Ascending aorta (tissue), 2 donors: ENCODE measurements at regions not wholly inside any gene's neighbourhood (a gene's known extent, or its start where the extent isn't known, plus 50 kb on each side); places are given as distances from the start of the nearest gene placed in this dataset.

Experiments
- DNase-seq, 2 donors: peaks; one replicate each; pipeline ENCODE4 v3.0.0-alpha.2; 2019; ENCODE audit warnings: low spot score in 2 of 2
- H3K27ac ChIP-seq, 2 donors: fragments of 200-600 bp; sonication (generic); one replicate each; pipeline ENCODE4 v1.5.1; 2016 to 2017; ENCODE audit warnings: mild to moderate bottlenecking in 1 of 2
- H3K27me3 ChIP-seq: fragments of 200-600 bp; sonication (generic); one replicate; pipeline ENCODE4 v1.5.1; 2017
- H3K36me3 ChIP-seq, 2 donors: fragments of 200-600 bp; sonication (generic); one replicate each; pipeline ENCODE4 v1.5.1; 2016
- H3K4me1 ChIP-seq, 2 donors: fragments of 200-600 bp; sonication (generic); one replicate each; pipeline ENCODE4 v1.5.1; 2016 to 2017; ENCODE audit warnings: mild to moderate bottlenecking in 1 of 2
- H3K4me3 ChIP-seq, 2 donors: fragments of 200-600 bp; sonication (generic); one replicate each; pipeline ENCODE4 v1.5.1; 2016 to 2017; ENCODE audit warnings: mild to moderate bottlenecking in 1 of 2
- H3K9me3 ChIP-seq, 2 donors: fragments of 200-600 bp; sonication (generic); one replicate each; pipeline ENCODE4 v1.5.1; 2016
- intact Hi-C: fragments of 100-400 bp; cut with DNase I; formaldehyde crosslinking; loops from one replicate; pipeline ENCODE4 v1.15.1; 2023
- TF ChIP-seq, protein P1 (sequence below), 3 experiments: fragments of 200-600 bp in 2 of 3; fragments of 450-650 bp in 1 of 3; sonication (generic) in 2 of 3; IDR thresholded peaks; one replicate each; pipeline ENCODE4 v1.5.1; 2016 to 2019; ENCODE audit warnings: antibody characterized with exemption in 3 of 3, mild to moderate bottlenecking in 1 of 3, moderate library complexity in 1 of 3

DNA sequence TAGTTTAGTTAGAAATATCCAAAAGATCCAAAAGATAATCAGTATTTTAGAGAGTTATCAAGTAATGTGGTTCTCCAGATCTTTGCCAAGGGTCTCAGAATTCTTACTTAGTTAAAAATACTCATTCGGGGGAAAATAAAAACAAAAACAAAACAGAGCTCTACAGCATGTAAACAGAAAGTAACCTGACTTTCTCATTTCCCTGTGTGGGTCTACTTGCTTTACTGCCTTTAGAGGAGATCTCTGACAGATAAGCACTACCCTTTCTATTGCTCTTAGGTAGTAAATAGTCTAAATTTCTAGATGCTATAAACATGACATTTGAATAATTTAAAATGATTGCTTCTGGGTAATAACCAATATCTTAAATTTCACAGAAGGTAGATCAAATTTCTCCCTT lies 371.8 kb downstream of the RPL10L start:
- no peaks in the 10 kb centered on the region for H3K27me3 ChIP-seq
- TF ChIP-seq, protein P1, sequence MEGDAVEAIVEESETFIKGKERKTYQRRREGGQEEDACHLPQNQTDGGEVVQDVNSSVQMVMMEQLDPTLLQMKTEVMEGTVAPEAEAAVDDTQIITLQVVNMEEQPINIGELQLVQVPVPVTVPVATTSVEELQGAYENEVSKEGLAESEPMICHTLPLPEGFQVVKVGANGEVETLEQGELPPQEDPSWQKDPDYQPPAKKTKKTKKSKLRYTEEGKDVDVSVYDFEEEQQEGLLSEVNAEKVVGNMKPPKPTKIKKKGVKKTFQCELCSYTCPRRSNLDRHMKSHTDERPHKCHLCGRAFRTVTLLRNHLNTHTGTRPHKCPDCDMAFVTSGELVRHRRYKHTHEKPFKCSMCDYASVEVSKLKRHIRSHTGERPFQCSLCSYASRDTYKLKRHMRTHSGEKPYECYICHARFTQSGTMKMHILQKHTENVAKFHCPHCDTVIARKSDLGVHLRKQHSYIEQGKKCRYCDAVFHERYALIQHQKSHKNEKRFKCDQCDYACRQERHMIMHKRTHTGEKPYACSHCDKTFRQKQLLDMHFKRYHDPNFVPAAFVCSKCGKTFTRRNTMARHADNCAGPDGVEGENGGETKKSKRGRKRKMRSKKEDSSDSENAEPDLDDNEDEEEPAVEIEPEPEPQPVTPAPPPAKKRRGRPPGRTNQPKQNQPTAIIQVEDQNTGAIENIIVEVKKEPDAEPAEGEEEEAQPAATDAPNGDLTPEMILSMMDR (IDR thresholded peaks at IDR 0.05) = no peak
- H3K36me3 ChIP-seq = no peaks in the 10 kb centered on the region
- intact Hi-C loops = no loop called here
- no peaks in the 10 kb centered on the region for H3K9me3 ChIP-seq
- DNase-seq = no peak
- H3K4me3 ChIP-seq = no peak overlapping the region
- H3K27ac ChIP-seq = no peak overlapping the region
- H3K4me1 ChIP-seq = no peaks in the 10 kb centered on the region

DNA sequence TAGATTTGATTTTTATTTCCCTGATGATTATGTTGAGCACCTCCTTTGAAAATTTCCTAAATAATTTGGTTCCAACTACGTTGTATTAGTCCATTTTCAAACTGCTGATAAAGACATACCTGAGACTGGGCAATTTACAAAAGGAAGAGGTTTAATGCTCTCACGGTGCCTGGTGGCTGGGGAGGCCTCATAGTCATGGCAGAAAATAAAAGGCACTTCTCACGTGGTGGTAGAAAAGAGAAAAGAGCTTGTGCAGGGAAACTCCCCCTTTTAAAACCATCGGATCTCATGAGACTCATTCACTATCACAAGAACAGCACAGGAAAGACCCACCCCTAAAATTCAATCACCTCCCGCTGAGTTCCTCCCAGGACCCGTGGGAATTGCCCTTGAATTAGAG lies 372.3 kb downstream of the RPL10L start:
- H3K27me3 ChIP-seq = no peaks in the 10 kb centered on the region
- TF ChIP-seq, protein P1 (IDR thresholded peaks at IDR 0.05) = no peak
- intact Hi-C loops = no loop called here

GRCh38 chr14:46259536-46259935 lies 392.0 kb downstream of the RPL10L start:
- H3K27ac ChIP-seq = no peak overlapping the region
- no peaks in the 10 kb centered on the region for H3K4me1 ChIP-seq
- DNase-seq = no peak
- H3K36me3 ChIP-seq = no peaks in the 10 kb centered on the region
- intact Hi-C loops = no loop called here
- H3K9me3 ChIP-seq = no peaks in the 10 kb centered on the region
- no peak overlapping the region for H3K4me3 ChIP-seq
- TF ChIP-seq, protein P1 (IDR thresholded peaks at IDR 0.05) = no peak
- H3K27me3 ChIP-seq = no peaks in the 10 kb centered on the region

More for the DNA sequence above, 372.3 kb downstream of the RPL10L start:
- DNase-seq = no peak
- H3K27ac ChIP-seq = no peak overlapping the region
- H3K4me1 ChIP-seq = no peaks in the 10 kb centered on the region
- H3K4me3 ChIP-seq = no peak overlapping the region
- H3K9me3 ChIP-seq = no peaks in the 10 kb centered on the region
- no peaks in the 10 kb centered on the region for H3K36me3 ChIP-seq

GRCh38 chr14:46256381-46256780 lies 395.2 kb downstream of the RPL10L start:
- Histone ChIP-seq H3K4me1 (no peaks in the 10 kb centered on the region), H3K36me3 (no peaks in the 10 kb centered on the region), H3K27ac (no peak overlapping the region), H3K9me3 (no peaks in the 10 kb centered on the region), H3K4me3 (no peak overlapping the region), H3K27me3 (no peaks in the 10 kb centered on the region)
- intact Hi-C loops = no loop called here
- TF ChIP-seq, protein P1 (IDR thresholded peaks at IDR 0.05) = no peak
- DNase-seq = no peak

GRCh38 chr14:46250113-46250703 lies 401.4 kb downstream of the RPL10L start:
- Histone ChIP-seq H3K4me1 (no peaks in the 10 kb centered on the region), H3K27ac (no peak overlapping the region), H3K9me3 (no peaks in the 10 kb centered on the region), H3K4me3 (no peak overlapping the region), H3K27me3 (no peaks in the 10 kb centered on the region), H3K36me3 (no peaks in the 10 kb centered on the region)
- intact Hi-C loops = no loop called here
- TF ChIP-seq, protein P1 (IDR thresholded peaks at IDR 0.05) = peak in 1 of 3 experiments; percentile 21
- no peak for DNase-seq
